Ovary (tissue), 3 donors: ENCODE measurements at regions not wholly inside any gene's neighbourhood (a gene's known extent, or its start where the extent isn't known, plus 50 kb on each side); places are given as distances from the start of the nearest gene placed in this dataset.

Experiments
- CTCF ChIP-seq, 3 donors: fragments of 450-650 bp in 2 of 3; fragments of 200-600 bp in 1 of 3; IDR thresholded peaks; one replicate each; pipeline versions ENCODE4 v1.5.1 to v1.8.0; 2016 to 2022; ENCODE audit warnings: antibody characterized with exemption in 3 of 3, mild to moderate bottlenecking in 1 of 3
- POLR2A ChIP-seq: fragments of 450-650 bp; IDR thresholded peaks from one replicate; pipeline ENCODE4 v1.6.1; 2017; ENCODE audit warnings: antibody characterized with exemption, mild to moderate bottlenecking, moderate library complexity
- donor health status: DM: no; HTN: no; CAD: no.

- no peak for TF ChIP-seq CTCF (IDR thresholded peaks at IDR 0.05)
- no peak for TF ChIP-seq POLR2A
Observed at GRCh38 chr9:117860849-117861248, 156.6 kb downstream of the TLR4 start.
